Activated CD4-positive, alpha-beta memory T cell treated with anti-CD3 and anti-CD28 coated beads, Interleukin-2, amount 10 ng/mL, durations not matched to agents 7 days and 5 days (primary cell): ENCODE measurements at regions not wholly inside any gene's neighbourhood (a gene's known extent, or its start where the extent isn't known, plus 50 kb on each side); places are given as distances from the start of the nearest gene placed in this dataset.

Source experiments
- CTCF ChIA-PET: fragments of 350-600 bp; sonication (Branson Sonifier 250); formaldehyde crosslinking; loops from one replicate; lab custom pipeline; 2021; ENCODE audit warnings: antibody characterized with exemption, inconsistent platforms; lab: Charles Lee
- POLR2A ChIA-PET: fragments of 350-600 bp; sonication (Branson Sonifier 250); formaldehyde crosslinking; loops from one replicate; lab custom pipeline; 2021; ENCODE audit warnings: antibody characterized with exemption; lab: Charles Lee
- DNase-seq: peaks from one replicate; pipeline ENCODE4 v3.0.0-alpha.2; 2020
- H3K27ac Mint-ChIP-seq: one replicate; pipeline ENCODE4 v1.8.0; 2021; ENCODE audit warnings: mild to moderate bottlenecking, mixed read lengths
- H3K27me3 Mint-ChIP-seq: one replicate; pipeline ENCODE4 v1.8.0; 2021; ENCODE audit warnings: mixed read lengths
- H3K36me3 Mint-ChIP-seq: one replicate; pipeline ENCODE4 v1.8.0; 2021; ENCODE audit warnings: low read depth, mixed read lengths
- H3K4me1 Mint-ChIP-seq: one replicate; pipeline ENCODE4 v1.8.0; 2021; ENCODE audit warnings: mixed read lengths
- H3K4me3 Mint-ChIP-seq: one replicate; pipeline ENCODE4 v1.8.0; 2021; ENCODE audit warnings: mild to moderate bottlenecking, mixed read lengths
- H3K9me3 Mint-ChIP-seq: one replicate; pipeline ENCODE4 v1.8.0; 2021; ENCODE audit warnings: mixed read lengths

- ChIA-PET CTCF (no interaction called here), POLR2A (no interaction called here)
- Mint-ChIP-seq H3K4me1 (no peaks in the 10 kb centered on the region), H3K4me3 (no peak overlapping the region), H3K27ac (no peak overlapping the region), H3K36me3 (no peaks in the 10 kb centered on the region), H3K27me3 (no peaks in the 10 kb centered on the region), H3K9me3 (peaks cover 3% of the 10 kb centered on the region)
- no peak for DNase-seq
These were observed 367.5 kb upstream of the BRINP1 start for GRCh38 chr9:119736491-119737454.

DNA sequence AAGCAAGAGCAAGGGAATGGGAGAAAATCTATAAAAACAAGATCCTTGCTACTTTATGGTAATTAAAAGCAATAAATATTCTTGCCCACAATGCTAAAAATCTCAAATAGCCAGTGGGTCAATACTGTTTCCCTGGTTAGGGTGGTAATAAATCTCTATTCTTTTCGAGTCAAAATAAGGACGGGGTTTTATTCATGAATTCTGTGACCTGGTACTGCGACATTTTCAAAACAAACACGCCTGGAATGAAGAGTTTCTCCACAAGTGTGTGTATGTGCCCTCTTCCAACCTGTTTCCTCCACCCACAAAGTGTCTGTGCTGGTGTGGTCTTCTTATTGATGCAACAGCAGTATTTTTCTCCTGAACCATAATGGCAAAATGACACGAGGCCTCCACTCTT is 358.8 kb upstream of the BRINP1 start:
- DNase-seq, result no peak
- Mint-ChIP-seq H3K27ac (no peak overlapping the region), H3K27me3 (no peaks in the 10 kb centered on the region), H3K4me1 (no peaks in the 10 kb centered on the region), H3K4me3 (no peak overlapping the region), H3K36me3 (no peaks in the 10 kb centered on the region), H3K9me3 (peaks cover 3% of the 10 kb centered on the region)
- CTCF ChIA-PET, result no interaction called here
- POLR2A ChIA-PET, result no interaction called here

GRCh38 chr9:119726035-119726434 is 356.8 kb upstream of the BRINP1 start:
- no peaks in the 10 kb centered on the region for H3K36me3 Mint-ChIP-seq
- no peak overlapping the region for H3K4me3 Mint-ChIP-seq

DNA sequence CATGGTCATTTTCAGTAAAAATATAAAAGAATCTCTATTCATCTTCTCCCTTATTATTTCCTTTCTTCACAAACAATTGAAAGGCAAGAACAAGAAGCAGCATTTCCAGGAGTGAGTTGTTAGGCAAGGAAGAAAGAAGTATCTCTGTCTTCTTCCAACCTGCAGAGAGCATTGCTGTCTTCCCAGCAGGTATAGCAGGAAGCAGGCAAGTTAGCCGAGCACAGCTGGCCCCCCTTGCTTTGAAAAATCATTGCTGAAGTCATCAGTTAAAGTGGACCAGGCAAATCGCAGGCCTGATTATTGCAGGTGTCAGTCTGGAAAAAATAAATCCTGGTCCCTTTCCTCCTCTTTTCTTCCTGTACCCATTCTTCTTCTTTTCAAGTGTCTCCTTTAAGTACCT is 353.1 kb upstream of the BRINP1 start:
- Mint-ChIP-seq H3K9me3 (no peaks in the 10 kb centered on the region), H3K27me3 (no peaks in the 10 kb centered on the region), H3K4me1 (no peaks in the 10 kb centered on the region), H3K36me3 (no peaks in the 10 kb centered on the region), H3K4me3 (no peak overlapping the region), H3K27ac (no peak overlapping the region)
- no peak for DNase-seq
- CTCF ChIA-PET, result no interaction called here
- POLR2A ChIA-PET, result no interaction called here

More at GRCh38 chr9:119726035-119726434, 356.8 kb upstream of the BRINP1 start:
- ChIA-PET POLR2A (no interaction called here), CTCF (no interaction called here)
- no peaks in the 10 kb centered on the region for H3K4me1 Mint-ChIP-seq
- no peaks in the 10 kb centered on the region for H3K27me3 Mint-ChIP-seq
- no peak for DNase-seq
- H3K27ac Mint-ChIP-seq, result no peak overlapping the region
- peaks cover 3% of the 10 kb centered on the region for H3K9me3 Mint-ChIP-seq

DNA sequence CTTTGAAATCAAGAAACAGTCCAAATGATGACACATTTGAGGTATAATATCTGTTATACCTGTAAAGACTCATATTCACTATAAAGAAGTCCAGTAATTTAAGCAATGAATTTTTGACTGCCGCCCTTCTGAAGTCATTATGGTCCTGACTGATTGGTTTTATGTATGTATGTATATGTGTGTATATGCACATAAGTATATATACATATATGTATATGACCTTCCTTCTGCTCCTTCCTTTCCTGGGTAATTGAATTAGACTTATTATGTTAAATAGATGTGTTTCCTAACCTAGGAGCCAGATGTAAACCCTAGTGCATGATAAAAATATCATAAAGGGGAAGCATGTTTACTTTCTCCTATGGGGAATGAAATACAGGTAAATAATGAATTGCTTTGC is 343.1 kb upstream of the BRINP1 start:
- CTCF ChIA-PET, result no interaction called here
- no peak for DNase-seq
- POLR2A ChIA-PET, result no interaction called here
- peaks cover 2% of the 10 kb centered on the region for H3K9me3 Mint-ChIP-seq
- H3K36me3 Mint-ChIP-seq, result no peaks in the 10 kb centered on the region
- no peaks in the 10 kb centered on the region for H3K4me1 Mint-ChIP-seq
- H3K4me3 Mint-ChIP-seq, result no peak overlapping the region
- no peak overlapping the region for H3K27ac Mint-ChIP-seq
- H3K27me3 Mint-ChIP-seq, result no peaks in the 10 kb centered on the region

GRCh38 chr9:119709431-119709830 is 340.2 kb upstream of the BRINP1 start:
- ChIA-PET POLR2A (no interaction called here), CTCF (no interaction called here)
- H3K36me3 Mint-ChIP-seq, result no peaks in the 10 kb centered on the region
- no peak overlapping the region for H3K27ac Mint-ChIP-seq
- peaks cover 5% of the 10 kb centered on the region for H3K9me3 Mint-ChIP-seq
- H3K4me3 Mint-ChIP-seq, result no peak overlapping the region
- H3K27me3 Mint-ChIP-seq, result no peaks in the 10 kb centered on the region
- H3K4me1 Mint-ChIP-seq, result no peaks in the 10 kb centered on the region
- DNase-seq, result no peak

DNA sequence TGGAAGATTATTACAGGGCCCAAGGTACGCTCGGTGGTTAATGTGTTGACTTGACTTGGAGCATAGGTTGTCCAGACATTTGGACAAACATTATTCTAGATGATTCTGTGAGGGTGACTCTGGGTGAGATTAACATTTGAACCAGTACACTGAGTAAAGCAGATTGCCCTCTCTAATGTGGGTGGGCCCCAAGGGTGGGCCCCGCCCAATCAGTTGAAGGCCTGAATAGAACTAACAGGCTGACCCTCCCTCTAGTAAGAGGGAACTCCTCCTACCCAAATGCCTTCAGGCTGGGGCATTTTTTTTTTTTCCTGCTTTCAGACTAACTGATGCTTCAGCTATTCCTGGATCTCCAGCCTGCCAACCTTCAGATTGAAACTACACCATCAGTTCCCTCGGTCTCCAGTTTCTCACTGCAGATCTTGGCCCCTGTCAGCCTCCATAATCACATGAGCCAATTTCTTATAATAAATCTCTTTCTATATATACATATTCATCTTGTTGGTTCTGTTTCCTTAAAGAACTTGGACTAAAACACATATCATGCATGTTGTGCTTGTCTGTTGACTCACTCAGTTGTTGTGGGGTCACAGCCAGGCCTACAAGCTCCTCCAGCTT is 338.1 kb upstream of the BRINP1 start:
- no peaks in the 10 kb centered on the region for H3K27me3 Mint-ChIP-seq
- no peak overlapping the region for H3K4me3 Mint-ChIP-seq
- POLR2A ChIA-PET, result no interaction called here
- DNase-seq, result no peak
- no peak overlapping the region for H3K27ac Mint-ChIP-seq
- H3K9me3 Mint-ChIP-seq, result peaks cover 5% of the 10 kb centered on the region
- no peaks in the 10 kb centered on the region for H3K36me3 Mint-ChIP-seq
- CTCF ChIA-PET, result no interaction called here
- H3K4me1 Mint-ChIP-seq, result no peaks in the 10 kb centered on the region

DNA sequence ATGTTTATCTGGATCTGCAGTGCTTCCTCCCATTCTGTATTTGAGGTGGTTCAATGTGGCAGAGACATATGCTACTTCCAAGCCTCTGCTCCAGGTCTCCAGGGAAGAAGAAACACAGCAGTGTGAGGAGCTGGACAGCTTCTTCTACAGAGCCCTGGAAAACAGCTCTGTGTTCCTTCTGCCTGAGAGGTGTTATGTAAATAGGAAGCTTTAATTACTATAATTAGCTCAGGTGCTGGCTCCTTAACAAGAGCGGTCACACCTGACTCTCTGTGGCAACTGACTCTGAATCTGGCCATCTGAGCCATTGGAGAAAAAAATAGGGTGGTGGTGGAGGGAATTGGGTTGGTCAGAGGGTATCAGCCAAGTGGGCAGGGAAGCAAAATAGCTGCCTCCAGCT is 332.4 kb upstream of the BRINP1 start:
- H3K4me3 Mint-ChIP-seq, result no peak overlapping the region
- H3K4me1 Mint-ChIP-seq, result no peaks in the 10 kb centered on the region
- ChIA-PET POLR2A (no interaction called here), CTCF (no interaction called here)
- H3K9me3 Mint-ChIP-seq, result peaks cover 1% of the 10 kb centered on the region
- no peaks in the 10 kb centered on the region for H3K27me3 Mint-ChIP-seq
- no peaks in the 10 kb centered on the region for H3K36me3 Mint-ChIP-seq
- no peak overlapping the region for H3K27ac Mint-ChIP-seq
- no peak for DNase-seq

DNA sequence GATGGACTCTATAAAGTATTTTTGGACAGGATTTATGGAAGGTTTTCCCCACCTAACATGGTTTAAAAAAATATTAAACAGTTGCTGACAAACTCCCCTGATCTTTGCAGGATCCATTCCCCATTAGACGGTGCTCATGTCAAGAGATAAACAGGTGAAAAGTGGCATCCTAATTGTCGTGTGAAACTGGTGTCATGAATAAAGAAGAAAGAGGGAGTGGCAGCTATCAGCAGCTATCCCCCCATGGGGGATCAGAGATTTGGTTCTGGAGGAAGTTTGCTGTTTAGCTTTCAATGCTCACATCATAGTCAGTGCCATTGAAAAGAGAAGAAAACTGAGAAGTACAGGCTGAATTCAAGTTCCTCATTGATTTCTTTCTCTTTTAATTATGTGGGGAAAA is 329.3 kb upstream of the BRINP1 start:
- Mint-ChIP-seq H3K9me3 (no peaks in the 10 kb centered on the region), H3K27ac (no peak overlapping the region), H3K4me1 (no peaks in the 10 kb centered on the region), H3K36me3 (no peaks in the 10 kb centered on the region), H3K27me3 (no peaks in the 10 kb centered on the region), H3K4me3 (no peak overlapping the region)
- DNase-seq, result no peak
- ChIA-PET CTCF (no interaction called here), POLR2A (no interaction called here)

GRCh38 chr9:119697996-119698395 is 328.8 kb upstream of the BRINP1 start:
- DNase-seq, result no peak
- ChIA-PET CTCF (no interaction called here), POLR2A (no interaction called here)
- no peaks in the 10 kb centered on the region for H3K27me3 Mint-ChIP-seq
- H3K4me3 Mint-ChIP-seq, result no peak overlapping the region
- no peaks in the 10 kb centered on the region for H3K4me1 Mint-ChIP-seq
- H3K9me3 Mint-ChIP-seq, result no peaks in the 10 kb centered on the region
- no peaks in the 10 kb centered on the region for H3K36me3 Mint-ChIP-seq
- H3K27ac Mint-ChIP-seq, result no peak overlapping the region

DNA sequence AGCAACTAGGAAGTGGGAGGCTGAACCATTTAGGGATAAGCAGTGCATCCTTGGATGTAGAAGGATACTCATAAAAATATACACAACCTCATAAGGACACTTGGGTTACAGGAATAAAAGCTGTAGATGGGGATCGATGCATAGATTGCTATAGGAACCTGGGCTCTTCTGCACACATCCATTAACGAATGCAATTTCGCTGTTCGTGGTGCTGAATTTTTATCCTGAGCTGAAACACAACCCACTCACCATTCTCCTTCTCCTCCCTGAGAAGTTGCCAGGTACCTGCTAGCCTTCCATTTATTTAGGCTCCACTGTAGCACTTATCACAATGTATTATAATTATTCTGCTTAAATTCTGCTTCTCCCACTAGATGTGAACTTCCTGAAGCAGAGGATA is 320.6 kb upstream of the BRINP1 start:
- no peaks in the 10 kb centered on the region for H3K27me3 Mint-ChIP-seq
- POLR2A ChIA-PET, result no interaction called here
- no peaks in the 10 kb centered on the region for H3K36me3 Mint-ChIP-seq
- CTCF ChIA-PET, result no interaction called here
- no peak for DNase-seq
- H3K9me3 Mint-ChIP-seq, result peaks cover 2% of the 10 kb centered on the region
- no peak overlapping the region for H3K4me3 Mint-ChIP-seq
- no peak overlapping the region for H3K27ac Mint-ChIP-seq
- no peaks in the 10 kb centered on the region for H3K4me1 Mint-ChIP-seq

GRCh38 chr9:119688547-119688946 is 319.3 kb upstream of the BRINP1 start:
- ChIA-PET POLR2A (interaction anchor here (0.6 kb wide), 1 partner anchor 1013 kb away, joined by 3 read pairs; no protein-coding TSS in a partner anchor), CTCF (no interaction called here)
- Mint-ChIP-seq H3K4me1 (no peaks in the 10 kb centered on the region), H3K4me3 (no peak overlapping the region), H3K36me3 (no peaks in the 10 kb centered on the region), H3K27ac (no peak overlapping the region), H3K27me3 (no peaks in the 10 kb centered on the region), H3K9me3 (peaks cover 2% of the 10 kb centered on the region)
- no peak for DNase-seq

- no peak overlapping the region for H3K4me3 Mint-ChIP-seq
- DNase-seq, result no peak
- CTCF ChIA-PET, result no interaction called here
- H3K4me1 Mint-ChIP-seq, result no peaks in the 10 kb centered on the region
- no peak overlapping the region for H3K27ac Mint-ChIP-seq
- no peaks in the 10 kb centered on the region for H3K36me3 Mint-ChIP-seq
- POLR2A ChIA-PET, result no interaction called here
- H3K9me3 Mint-ChIP-seq, result no peaks in the 10 kb centered on the region
- H3K27me3 Mint-ChIP-seq, result no peaks in the 10 kb centered on the region
These were observed 308.7 kb upstream of the BRINP1 start for GRCh38 chr9:119677811-119678505.
